Skeletal muscle tissue (tissue), 3 donors: ENCODE measurements at regions not wholly inside any gene's neighbourhood (a gene's known extent, or its start where the extent isn't known, plus 50 kb on each side); places are given as distances from the start of the nearest gene placed in this dataset.

Experiments
- H3K27ac ChIP-seq: one replicate; pipeline ENCODE4 v1.7.0; 2013; ENCODE audit warnings: mild to moderate bottlenecking, low read depth, low read length, inconsistent platforms
- H3K27me3 ChIP-seq, 3 donors: one replicate each; pipeline ENCODE4 v1.7.0; 2013; ENCODE audit warnings: low read length in 3 of 3; ENCODE audit not compliant: control insufficient read depth in 3 of 3, insufficient read depth in 3 of 3
- H3K36me3 ChIP-seq, 3 donors: one replicate each; pipeline ENCODE4 v1.7.0; 2013; ENCODE audit warnings: low read length in 3 of 3; ENCODE audit not compliant: control insufficient read depth in 3 of 3, insufficient read depth in 3 of 3
- H3K4me1 ChIP-seq, 3 donors: one replicate each; pipeline ENCODE4 v1.7.0; 2013; ENCODE audit warnings: low read length in 3 of 3, mild to moderate bottlenecking in 3 of 3; ENCODE audit not compliant: control insufficient read depth in 3 of 3, insufficient read depth in 3 of 3
- H3K4me3 ChIP-seq, 3 donors: one replicate each; pipeline ENCODE4 v1.7.0; 2013; ENCODE audit warnings: low read length in 3 of 3
- H3K9ac ChIP-seq, 3 donors: one replicate each; pipeline ENCODE4 v1.7.0; 2013; ENCODE audit warnings: low read length in 3 of 3, mild to moderate bottlenecking in 3 of 3, moderate library complexity in 2 of 3, low read depth in 1 of 3
- H3K9me3 ChIP-seq, 3 donors: one replicate each; pipeline ENCODE4 v1.7.0; 2013; ENCODE audit warnings: low read length in 3 of 3; ENCODE audit not compliant: control insufficient read depth in 3 of 3
- donor health status: Osteomylitis.

GRCh38 chr12:93055221-93055620 lies 126.1 kb upstream of the EEA1 start:
- Histone ChIP-seq H3K4me3 (no peak overlapping the region), H3K36me3 (no peaks in the 10 kb centered on the region), H3K4me1 (peaks cover 0 to 9% (median 3%) of the 10 kb centered on the region in 3 donors), H3K9me3 (no peaks in the 10 kb centered on the region), H3K9ac (no peak overlapping the region), H3K27me3 (no peaks in the 10 kb centered on the region), H3K27ac (no peak overlapping the region)

- no peaks in the 10 kb centered on the region for H3K36me3 ChIP-seq
- no peak overlapping the region for H3K27ac ChIP-seq
- H3K9ac ChIP-seq, result no peak overlapping the region
- no peak overlapping the region for H3K4me3 ChIP-seq
- peaks cover 15 to 17% (median 16%) of the 10 kb centered on the region in 3 donors for H3K4me1 ChIP-seq
- H3K9me3 ChIP-seq, result no peaks in the 10 kb centered on the region
- H3K27me3 ChIP-seq, result no peaks in the 10 kb centered on the region
These were observed 128.0 kb upstream of the EEA1 start for GRCh38 chr12:93056971-93057535.

- no peak overlapping the region for H3K27ac ChIP-seq
- no peaks in the 10 kb centered on the region for H3K9me3 ChIP-seq
- H3K4me1 ChIP-seq, result peaks cover 16 to 17% (median 17%) of the 10 kb centered on the region in 3 donors
- H3K9ac ChIP-seq, result no peak overlapping the region
- H3K36me3 ChIP-seq, result no peaks in the 10 kb centered on the region
- H3K27me3 ChIP-seq, result no peaks in the 10 kb centered on the region
- H3K4me3 ChIP-seq, result no peak overlapping the region
These were observed 129.2 kb upstream of the EEA1 start for GRCh38 chr12:93058280-93058679.

- Histone ChIP-seq H3K9me3 (no peaks in the 10 kb centered on the region), H3K4me3 (no peak overlapping the region), H3K27ac (no peak overlapping the region), H3K9ac (no peak overlapping the region), H3K27me3 (no peaks in the 10 kb centered on the region), H3K4me1 (peaks cover 16 to 17% (median 17%) of the 10 kb centered on the region in 3 donors), H3K36me3 (no peaks in the 10 kb centered on the region)
These were observed 130.2 kb upstream of the EEA1 start for GRCh38 chr12:93059288-93059687.

GRCh38 chr12:93059925-93060665 lies 131.0 kb upstream of the EEA1 start:
- H3K27ac ChIP-seq, result no peak overlapping the region
- H3K4me3 ChIP-seq, result no peak overlapping the region
- no peaks in the 10 kb centered on the region for H3K27me3 ChIP-seq
- H3K36me3 ChIP-seq, result no peaks in the 10 kb centered on the region
- no peaks in the 10 kb centered on the region for H3K9me3 ChIP-seq
- no peak overlapping the region for H3K9ac ChIP-seq
- H3K4me1 ChIP-seq, result peaks cover 16 to 22% (median 20%) of the 10 kb centered on the region in 3 donors

- Histone ChIP-seq H3K9ac (peak overlapping the region in 1 of 3 donors; percentile 46), H3K36me3 (no peaks in the 10 kb centered on the region), H3K27me3 (no peaks in the 10 kb centered on the region), H3K9me3 (no peaks in the 10 kb centered on the region), H3K27ac (peak overlapping the region; percentile 63), H3K4me1 (peaks cover 16 to 23% (median 20%) of the 10 kb centered on the region in 3 donors), H3K4me3 (peak overlapping the region in 2 of 3 donors; percentile 24 to 54)
These were observed 131.8 kb upstream of the EEA1 start for GRCh38 chr12:93060666-93061472.

GRCh38 chr12:93061473-93062419 lies 132.7 kb upstream of the EEA1 start:
- no peaks in the 10 kb centered on the region for H3K27me3 ChIP-seq
- H3K9ac ChIP-seq, result peak overlapping the region in 1 of 3 donors; percentile 46
- no peaks in the 10 kb centered on the region for H3K9me3 ChIP-seq
- peak overlapping the region in 1 of 3 donors; percentile 54 for H3K4me3 ChIP-seq
- H3K36me3 ChIP-seq, result no peaks in the 10 kb centered on the region
- H3K27ac ChIP-seq, result peak overlapping the region; percentile 63
- peaks cover 16 to 23% (median 20%) of the 10 kb centered on the region in 3 donors for H3K4me1 ChIP-seq

- H3K9ac ChIP-seq, result no peak overlapping the region
- peaks cover 12 to 15% (median 12%) of the 10 kb centered on the region in 3 donors for H3K4me1 ChIP-seq
- no peaks in the 10 kb centered on the region for H3K9me3 ChIP-seq
- no peak overlapping the region for H3K27ac ChIP-seq
- no peaks in the 10 kb centered on the region for H3K27me3 ChIP-seq
- H3K36me3 ChIP-seq, result no peaks in the 10 kb centered on the region
- H3K4me3 ChIP-seq, result no peak overlapping the region
These were observed 136.8 kb upstream of the EEA1 start for GRCh38 chr12:93065896-93066295.

- Histone ChIP-seq H3K4me1 (no peaks in the 10 kb centered on the region), H3K27ac (no peak overlapping the region), H3K9me3 (no peaks in the 10 kb centered on the region), H3K27me3 (no peaks in the 10 kb centered on the region), H3K9ac (no peak overlapping the region), H3K4me3 (no peak overlapping the region), H3K36me3 (no peaks in the 10 kb centered on the region)
These were observed 143.2 kb upstream of the EEA1 start for GRCh38 chr12:93072340-93072739.
